ENCODE measurements at regions not wholly inside any gene's neighbourhood (a gene's known extent, or its start where the extent isn't known, plus 50 kb on each side); places are given as distances from the start of the nearest gene placed in this dataset.

DNA sequence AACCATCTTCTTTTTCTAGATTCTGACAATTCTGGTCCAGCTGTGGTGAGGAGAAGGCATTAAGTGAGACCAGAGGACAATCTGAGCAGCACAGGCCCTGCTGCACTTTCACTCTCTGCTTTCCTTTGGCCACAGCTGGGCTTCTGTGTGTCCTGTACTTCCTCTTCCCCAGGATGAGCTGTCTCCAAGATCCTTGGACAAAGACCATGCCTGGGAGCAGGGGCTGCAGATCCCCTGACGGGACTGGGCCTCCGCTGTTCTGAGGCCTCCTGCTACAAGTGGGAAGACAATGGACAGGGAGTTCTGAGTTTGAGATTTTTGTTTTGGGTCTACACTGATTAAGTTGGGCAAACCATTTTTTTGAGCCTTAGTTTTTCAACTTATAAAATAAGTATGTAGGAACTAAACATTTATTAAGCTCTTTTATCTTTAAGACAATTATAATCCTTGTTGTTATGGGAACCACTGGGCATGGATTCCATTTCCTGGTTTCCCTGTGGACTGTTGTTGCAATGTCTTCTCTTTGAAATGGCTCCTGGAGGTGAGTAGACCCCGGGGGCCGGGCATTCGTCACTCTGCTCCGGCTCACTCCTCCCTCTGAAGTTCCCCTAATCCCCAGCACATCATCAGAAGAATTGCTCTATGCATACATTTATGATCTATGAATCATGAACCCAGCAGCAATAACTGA lies 266.6 kb downstream of the ACTR3 start:
- no peaks in the 10 kb centered on the region for H3K4me1 Mint-ChIP-seq (ENCODE audit: low read depth, unreplicated experiment)
- H3K4me3 Mint-ChIP-seq (ENCODE audit: unreplicated experiment), result no peak overlapping the region
- no peaks in the 10 kb centered on the region for H3K36me3 Mint-ChIP-seq (ENCODE audit: unreplicated experiment)
- H3K9me3 Mint-ChIP-seq (ENCODE audit: unreplicated experiment), result no peaks in the 10 kb centered on the region
- no peaks in the 10 kb centered on the region for H3K27me3 Mint-ChIP-seq (ENCODE audit: unreplicated experiment)
- DNase-seq, result no peak
- no peak overlapping the region for H3K27ac Mint-ChIP-seq (ENCODE audit: unreplicated experiment)
- TF ChIP-seq CTCF (IDR thresholded peaks at IDR 0.05; ENCODE audit: partially characterized antibody, unreplicated experiment), result no peak

DNA sequence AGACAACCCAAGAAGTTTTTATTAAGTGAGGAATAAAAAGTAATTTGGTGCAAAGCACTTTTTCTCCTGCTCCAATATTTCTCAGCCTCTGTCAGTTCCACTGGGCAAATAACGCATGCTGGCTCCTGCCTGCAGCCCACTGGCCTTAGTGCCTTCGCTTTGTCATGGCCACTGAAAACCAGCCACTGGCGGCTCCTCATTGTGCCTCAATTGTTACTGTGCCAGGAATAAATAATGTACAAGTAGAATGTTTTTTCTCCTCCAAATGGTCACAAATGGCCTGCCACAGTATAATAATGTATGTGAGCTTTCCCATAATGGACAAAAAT lies 267.1 kb downstream of the ACTR3 start:
- DNase-seq, result no peak
- no peak for TF ChIP-seq CTCF (IDR thresholded peaks at IDR 0.05; ENCODE audit: partially characterized antibody, unreplicated experiment)
- Mint-ChIP-seq H3K4me3 (ENCODE audit: unreplicated experiment) (no peak overlapping the region), H3K27ac (ENCODE audit: unreplicated experiment) (no peak overlapping the region), H3K9me3 (ENCODE audit: unreplicated experiment) (no peaks in the 10 kb centered on the region), H3K27me3 (ENCODE audit: unreplicated experiment) (no peaks in the 10 kb centered on the region), H3K4me1 (ENCODE audit: low read depth, unreplicated experiment) (no peaks in the 10 kb centered on the region), H3K36me3 (ENCODE audit: unreplicated experiment) (no peaks in the 10 kb centered on the region)

GRCh38 chr2:114160263-114160981 lies 270.5 kb downstream of the ACTR3 start:
- no peaks in the 10 kb centered on the region for H3K36me3 Mint-ChIP-seq (ENCODE audit: unreplicated experiment)
- DNase-seq, result no peak
- no peaks in the 10 kb centered on the region for H3K4me1 Mint-ChIP-seq (ENCODE audit: low read depth, unreplicated experiment)
- no peak overlapping the region for H3K4me3 Mint-ChIP-seq (ENCODE audit: unreplicated experiment)
- no peak overlapping the region for H3K27ac Mint-ChIP-seq (ENCODE audit: unreplicated experiment)
- H3K9me3 Mint-ChIP-seq (ENCODE audit: unreplicated experiment), result no peaks in the 10 kb centered on the region
- H3K27me3 Mint-ChIP-seq (ENCODE audit: unreplicated experiment), result no peaks in the 10 kb centered on the region
- no peak for TF ChIP-seq CTCF (IDR thresholded peaks at IDR 0.05; ENCODE audit: partially characterized antibody, unreplicated experiment)

GRCh38 chr2:114161371-114161770 lies 271.5 kb downstream of the ACTR3 start:
- Mint-ChIP-seq H3K4me1 (ENCODE audit: low read depth, unreplicated experiment) (no peaks in the 10 kb centered on the region), H3K9me3 (ENCODE audit: unreplicated experiment) (no peaks in the 10 kb centered on the region), H3K27ac (ENCODE audit: unreplicated experiment) (no peak overlapping the region), H3K27me3 (ENCODE audit: unreplicated experiment) (no peaks in the 10 kb centered on the region), H3K4me3 (ENCODE audit: unreplicated experiment) (no peak overlapping the region), H3K36me3 (ENCODE audit: unreplicated experiment) (no peaks in the 10 kb centered on the region)
- no peak for TF ChIP-seq CTCF (IDR thresholded peaks at IDR 0.05; ENCODE audit: partially characterized antibody, unreplicated experiment)
- no peak for DNase-seq

GRCh38 chr2:114167799-114168198 lies 274.6 kb upstream of the DPP10 start:
- Mint-ChIP-seq H3K27me3 (ENCODE audit: unreplicated experiment) (no peaks in the 10 kb centered on the region), H3K4me1 (ENCODE audit: low read depth, unreplicated experiment) (no peaks in the 10 kb centered on the region), H3K36me3 (ENCODE audit: unreplicated experiment) (no peaks in the 10 kb centered on the region), H3K9me3 (ENCODE audit: unreplicated experiment) (no peaks in the 10 kb centered on the region), H3K4me3 (ENCODE audit: unreplicated experiment) (no peak overlapping the region), H3K27ac (ENCODE audit: unreplicated experiment) (no peak overlapping the region)
- no peak for TF ChIP-seq CTCF (IDR thresholded peaks at IDR 0.05; ENCODE audit: partially characterized antibody, unreplicated experiment)
- DNase-seq, result no peak

Measured in glutamatergic neuron (in vitro differentiated cells).